Fibroblast of upper back skin (primary cell): ENCODE measurements at regions not wholly inside any gene's neighbourhood (a gene's known extent, or its start where the extent isn't known, plus 50 kb on each side); places are given as distances from the start of the nearest gene placed in this dataset.
"Not testable (repeated sequence)": the region's sequence is repeated elsewhere in the genome, so short reads cannot be mapped to it uniquely, and the experiment has no call there.

Experiments used
- DNase-seq: peaks from one replicate; pipeline ENCODE4 v3.0.0-alpha.2; 2013

DNA sequence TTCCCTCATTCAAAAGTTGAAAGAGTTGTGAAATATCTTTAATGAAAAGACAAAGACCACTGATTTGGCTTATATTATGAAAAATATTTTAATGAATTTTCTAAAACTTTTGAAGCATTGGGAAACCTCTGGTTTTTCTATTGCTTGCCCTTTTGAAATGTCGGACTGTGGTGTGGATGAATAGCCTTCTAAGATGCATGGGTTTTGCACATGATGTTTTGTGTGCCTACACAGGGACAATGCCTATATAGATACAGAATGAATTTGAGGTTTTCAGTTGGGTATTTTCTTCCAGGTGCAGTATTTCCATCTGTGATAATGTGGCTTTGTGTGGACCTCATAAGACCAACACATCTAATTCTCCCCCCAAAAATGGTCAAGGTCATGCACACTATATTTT, 1437.9 kb downstream of the REEP3 start:
- DNase-seq, result no peak

DNA sequence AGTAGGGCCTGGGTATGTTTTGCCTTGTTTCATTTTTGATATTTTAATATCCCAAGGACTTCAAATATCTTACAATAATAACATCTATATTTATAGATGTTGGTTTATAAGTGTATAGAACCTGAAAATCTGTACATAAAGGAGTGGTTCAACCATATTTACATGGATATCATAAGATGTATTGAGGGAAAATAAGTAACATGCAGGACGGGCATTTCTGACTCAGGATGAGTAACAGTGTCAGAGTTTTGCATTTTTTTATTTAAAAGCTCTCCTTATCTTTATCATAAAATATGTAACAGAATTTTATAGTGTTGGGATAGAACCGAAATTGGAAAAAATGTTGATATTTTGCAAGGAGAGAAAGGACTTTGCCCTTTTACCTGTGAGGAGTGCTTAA, 1438.7 kb downstream of the REEP3 start:
- DNase-seq, result no peak

DNA sequence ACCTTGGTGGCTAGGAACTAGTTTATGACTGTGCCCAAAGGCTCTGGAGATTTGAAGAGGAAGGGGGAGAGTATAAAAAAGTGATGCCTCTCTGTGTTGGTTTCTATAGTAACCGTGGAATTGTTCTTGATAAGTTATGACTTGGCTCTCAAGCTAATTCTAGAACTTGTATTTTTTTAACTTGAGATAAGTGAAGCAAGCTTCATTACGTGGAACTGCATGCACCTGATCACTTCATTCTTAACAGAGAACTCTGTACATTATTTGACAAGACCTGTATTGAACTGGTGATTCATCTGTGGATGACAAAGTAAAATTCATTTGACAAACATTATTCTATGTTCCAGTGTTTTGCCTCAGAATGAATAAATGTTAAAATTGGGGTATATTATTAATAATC, 1452.2 kb downstream of the REEP3 start:
- no peak for DNase-seq

- no peak for DNase-seq
Observed at GRCh38 chr10:64976150-64976549, 1454.9 kb downstream of the REEP3 start.

DNA sequence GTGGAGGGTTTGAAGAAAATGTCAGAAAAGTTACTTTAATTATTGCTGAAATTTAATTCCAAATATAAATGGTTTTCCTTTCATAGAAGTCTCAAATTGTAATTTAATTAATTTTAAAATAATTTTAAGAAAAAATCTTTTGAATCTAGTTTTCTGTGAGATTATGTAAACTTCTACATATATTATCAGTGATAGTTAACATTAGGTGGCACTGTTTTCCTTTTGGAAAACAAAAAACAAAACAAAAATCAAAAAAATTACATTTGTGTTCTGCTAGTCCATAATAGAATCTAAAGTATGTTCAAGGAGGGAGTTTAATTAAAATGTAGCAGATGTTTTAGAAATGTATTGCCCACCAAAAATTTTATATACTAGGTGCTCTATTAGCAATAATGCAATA, 1456.7 kb downstream of the REEP3 start:
- DNase-seq, result no peak

- no peak for DNase-seq
Observed at GRCh38 chr10:64996886-64997285, 1475.7 kb downstream of the REEP3 start.

DNA sequence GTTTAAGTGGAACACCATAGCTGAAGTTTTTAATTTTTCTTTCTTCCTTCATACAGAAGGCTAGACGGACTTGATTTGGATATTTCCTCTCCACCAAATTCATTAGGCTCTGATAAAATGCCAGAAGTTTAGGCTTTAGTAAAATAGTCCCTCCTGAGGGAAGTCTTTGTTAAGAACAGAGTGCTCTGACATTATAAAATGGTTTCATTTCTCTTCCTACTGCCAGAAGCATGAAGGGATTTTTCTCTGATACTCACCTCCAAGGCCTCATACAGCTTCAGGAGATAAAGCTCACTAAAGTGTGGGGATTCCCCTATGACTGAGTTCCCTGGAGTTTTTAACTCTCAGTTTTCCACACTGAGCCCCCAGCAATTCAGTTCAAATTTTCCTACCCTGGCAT, 1489.6 kb downstream of the REEP3 start:
- DNase-seq, result no peak

DNA sequence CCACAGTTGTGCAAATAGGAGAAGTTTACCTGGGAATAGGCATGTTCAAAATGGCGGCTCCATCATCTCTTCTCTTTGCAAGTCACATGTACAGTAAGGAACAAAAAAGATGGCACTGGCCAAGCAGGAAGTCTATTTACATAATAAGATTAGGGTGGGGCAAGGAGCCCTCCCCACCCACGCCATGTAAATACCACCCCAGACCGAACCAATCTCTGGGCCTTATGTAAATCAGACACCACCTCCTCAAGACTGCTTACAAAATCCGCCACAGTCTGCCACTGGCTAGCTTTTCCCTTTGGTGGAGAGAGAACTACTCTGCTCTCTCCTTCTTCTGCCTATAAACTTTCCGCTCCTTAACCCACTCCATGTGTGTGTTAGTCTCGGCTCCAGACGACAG, 1496.3 kb downstream of the REEP3 start:
- no peak for DNase-seq

GRCh38 chr10:65024886-65025285, 1503.7 kb downstream of the REEP3 start:
- no peak for DNase-seq

GRCh38 chr10:65030263-65030662, 1509.1 kb downstream of the REEP3 start:
- DNase-seq, result no peak

DNA sequence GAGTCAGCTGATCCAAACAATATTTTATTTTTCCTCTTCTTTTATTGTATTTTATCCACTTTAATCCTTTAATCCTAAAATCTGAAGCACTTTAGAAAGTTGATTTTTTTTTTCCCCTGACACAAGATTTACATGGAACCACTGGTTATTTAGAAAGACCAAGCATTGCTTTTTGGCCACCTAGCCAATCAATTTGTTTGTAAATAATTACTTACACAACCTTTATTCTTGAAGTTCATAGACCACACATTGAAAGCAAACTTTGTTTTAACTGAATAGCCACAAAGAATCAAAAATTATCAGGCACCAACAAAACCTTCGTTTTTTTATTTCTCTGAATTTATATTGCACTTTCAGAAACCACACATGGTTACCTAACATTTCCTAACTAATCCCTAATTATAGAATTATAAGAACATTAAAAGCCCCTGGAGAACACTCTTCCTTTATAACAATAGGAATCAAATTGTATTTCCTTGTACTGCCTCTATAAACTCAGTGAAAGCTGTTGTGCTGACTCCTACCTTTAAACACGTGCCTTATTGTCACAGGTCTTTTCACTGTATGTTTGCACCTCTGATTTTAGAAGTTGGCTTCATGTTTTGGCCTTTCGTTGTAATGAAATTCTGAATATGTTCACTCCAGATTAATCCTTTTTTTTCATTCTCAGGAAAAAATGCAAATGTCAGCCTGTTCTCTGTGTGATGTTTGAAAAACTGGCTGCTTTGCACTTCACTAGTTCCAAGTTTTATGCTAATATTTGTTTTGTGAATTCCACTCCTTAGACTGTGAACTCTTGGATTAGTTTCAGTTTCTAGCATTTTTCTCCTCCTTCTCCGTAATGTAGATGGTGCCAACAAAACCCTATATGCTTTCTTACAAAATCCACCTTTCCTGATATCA, 1511.9 kb downstream of the REEP3 start:
- DNase-seq, result no peak

DNA sequence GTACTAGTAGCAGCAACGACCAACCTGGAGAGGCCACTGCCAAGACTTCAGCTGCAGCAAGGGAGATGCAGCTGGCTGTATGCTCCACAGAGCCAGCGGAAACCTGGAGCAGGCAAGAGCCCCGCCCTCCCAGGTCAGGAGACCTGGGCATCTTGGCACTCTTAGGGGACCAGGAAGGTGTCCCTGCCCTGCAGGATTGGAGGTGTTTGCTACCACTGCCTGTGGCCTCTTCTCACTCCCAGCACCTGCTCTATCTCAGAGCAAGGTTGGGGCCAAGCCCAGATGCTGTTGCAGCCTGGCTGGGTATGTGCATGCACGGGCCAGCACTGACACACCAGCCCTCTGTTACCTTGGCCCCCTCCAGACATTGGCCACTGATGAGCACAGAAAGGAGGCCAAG, 1512.8 kb downstream of the REEP3 start:
- no peak for DNase-seq

DNA sequence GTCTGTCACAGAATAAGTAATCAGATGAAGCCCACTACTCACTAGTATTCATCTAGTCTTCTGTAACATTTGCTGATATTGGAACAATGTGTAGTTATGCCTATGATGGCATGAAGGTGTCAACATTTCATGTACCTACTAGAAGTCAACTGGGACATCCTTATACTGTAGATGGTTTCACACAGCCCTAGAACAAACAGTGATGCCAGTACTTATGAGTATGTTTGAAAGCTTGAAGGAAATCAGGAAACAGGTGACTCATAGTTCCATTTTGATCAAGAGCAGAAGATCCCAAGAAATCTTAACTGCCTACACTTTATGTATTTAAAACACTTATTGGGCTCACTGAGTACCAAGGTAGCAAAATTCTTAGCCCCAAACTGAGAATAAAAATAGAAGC, 1519.6 kb downstream of the REEP3 start:
- DNase-seq, result no peak

DNA sequence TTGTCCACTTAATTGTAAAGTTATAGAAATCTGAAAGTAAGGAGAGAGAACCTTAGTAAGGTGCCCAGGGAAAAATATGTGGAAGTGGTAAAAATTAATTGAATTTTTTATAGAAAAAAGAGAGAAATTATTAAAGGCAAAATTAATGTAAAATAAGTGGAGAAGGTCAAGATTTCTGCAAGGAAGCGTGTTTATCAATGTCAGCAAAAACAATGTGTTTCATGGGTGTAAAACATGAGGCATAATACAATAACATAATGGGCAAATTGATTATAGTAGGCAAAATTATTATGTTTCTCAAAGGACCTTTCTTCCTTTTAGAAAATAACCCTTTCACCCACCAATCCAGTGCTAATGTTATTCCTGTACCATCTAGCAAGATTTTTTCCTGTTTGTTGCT, 1520.1 kb downstream of the REEP3 start:
- DNase-seq, result no peak

- DNase-seq, result no peak
Observed at GRCh38 chr10:65042496-65042895, 1521.3 kb downstream of the REEP3 start.

GRCh38 chr10:65046831-65047230, 1525.6 kb downstream of the REEP3 start:
- no peak for DNase-seq

DNA sequence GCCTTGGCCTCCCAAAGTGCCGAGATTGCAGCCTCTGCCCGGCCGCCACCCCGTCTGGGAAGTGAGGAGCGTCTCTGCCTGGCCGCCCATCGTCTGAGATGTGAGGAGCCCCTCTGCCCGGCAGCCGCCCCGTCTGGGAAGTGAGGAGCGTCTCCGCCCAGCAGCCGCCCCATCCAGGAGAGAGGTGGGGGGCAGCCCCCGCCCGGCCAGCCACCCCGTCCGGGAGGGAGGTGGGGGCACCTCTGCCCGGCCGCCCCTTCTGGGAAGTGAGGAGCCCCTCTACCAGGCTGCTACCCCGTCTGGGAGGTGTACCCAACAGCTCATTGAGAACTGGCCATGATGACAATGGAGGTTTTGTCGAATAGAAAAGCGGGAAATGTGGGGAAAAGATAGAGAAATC, 1530.9 kb downstream of the REEP3 start:
- DNase-seq, result not testable (repeated sequence)

DNA sequence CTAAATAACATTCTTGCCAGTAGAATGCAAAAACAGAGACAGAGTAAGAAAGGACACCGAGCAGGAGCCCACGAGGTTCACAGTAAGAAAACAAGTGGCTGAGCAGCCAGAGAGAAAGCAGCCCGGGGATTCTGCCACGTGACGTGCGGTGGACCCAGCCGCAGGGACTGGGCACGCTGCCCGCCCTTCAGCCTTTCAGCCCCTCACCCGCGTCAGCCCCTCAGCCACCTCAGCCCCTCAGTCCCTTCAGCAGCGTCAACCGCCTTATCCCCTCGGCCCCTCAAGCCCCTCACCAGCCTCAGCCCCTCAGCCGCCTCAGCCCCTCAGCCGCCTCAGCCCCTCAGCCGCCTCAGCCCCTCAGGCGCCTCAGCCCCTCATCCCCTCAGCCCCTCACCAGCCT, 1532.2 kb downstream of the REEP3 start:
- DNase-seq, result not testable (repeated sequence)

GRCh38 chr10:65053831-65054351, 1532.7 kb downstream of the REEP3 start:
- not testable (repeated sequence) for DNase-seq

GRCh38 chr10:65054701-65055100, 1533.5 kb downstream of the REEP3 start:
- not testable (repeated sequence) for DNase-seq

DNA sequence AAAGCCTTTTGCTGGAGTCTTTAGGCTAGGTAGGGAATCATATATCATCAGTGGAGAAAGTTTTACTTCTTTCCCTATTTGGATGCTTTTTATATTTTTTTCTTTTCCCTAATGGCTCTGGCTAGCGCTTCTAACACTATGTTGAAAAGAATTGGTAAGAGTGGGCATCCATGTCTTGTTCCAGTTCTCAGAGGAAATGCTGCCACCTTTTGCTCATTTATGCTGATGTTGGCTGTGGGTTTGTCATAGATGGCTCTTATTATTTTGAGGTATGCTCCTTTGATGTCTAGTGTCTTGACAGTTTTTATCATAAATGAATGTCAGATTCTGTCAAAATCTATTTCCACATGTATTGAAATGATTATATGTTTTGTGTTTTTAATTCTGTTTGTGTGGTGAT, 1544.1 kb downstream of the REEP3 start:
- no peak for DNase-seq

GRCh38 chr10:65083222-65083621, 1562.0 kb downstream of the REEP3 start:
- DNase-seq, result no peak

DNA sequence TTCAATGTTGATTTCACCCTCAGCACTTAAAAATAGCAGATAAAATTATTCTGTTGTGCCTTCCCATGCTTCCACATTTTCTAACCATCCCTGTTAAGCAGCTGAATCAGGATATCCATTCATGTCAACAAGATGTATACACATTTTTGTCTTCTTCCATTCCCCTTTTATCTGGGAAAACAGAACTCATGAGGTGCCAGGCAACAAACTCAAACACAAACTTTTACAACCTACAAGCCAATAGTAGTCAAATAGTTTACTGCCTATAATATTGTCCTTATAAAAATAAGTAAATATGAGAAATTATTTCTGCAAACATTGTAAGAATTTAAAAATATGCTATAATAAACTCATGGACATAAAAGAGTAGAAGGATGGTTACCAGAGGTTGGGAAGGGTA, 1569.8 kb downstream of the REEP3 start:
- DNase-seq, result no peak

GRCh38 chr10:65100146-65100545, 1578.9 kb downstream of the REEP3 start:
- DNase-seq, result no peak

DNA sequence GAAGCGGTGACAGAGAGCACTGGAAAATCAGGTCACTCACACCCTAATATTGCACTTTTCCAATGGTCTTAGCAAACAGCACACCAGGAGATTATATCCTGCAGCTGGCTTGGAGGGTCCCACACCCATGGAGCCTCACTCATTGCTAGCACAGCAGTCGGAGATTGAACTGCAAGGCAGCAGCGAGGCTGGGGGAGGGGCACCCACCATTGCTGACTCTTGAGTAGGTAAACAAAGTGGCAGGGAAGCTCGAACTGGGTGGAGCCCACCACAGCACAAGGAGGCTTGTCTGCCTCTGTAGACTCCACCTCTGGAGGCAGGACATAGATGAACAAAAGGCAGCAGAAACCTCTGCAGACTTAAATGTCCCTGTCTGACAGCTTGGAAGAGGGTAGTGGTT, 1579.7 kb downstream of the REEP3 start:
- DNase-seq, result not testable (repeated sequence)
